SK-N-SH (cell line): ENCODE measurements at regions not wholly inside any gene's neighbourhood (a gene's known extent, or its start where the extent isn't known, plus 50 kb on each side); places are given as distances from the start of the nearest gene placed in this dataset.

ENCODE experiments used
- CHD2 ChIP-seq: fragments of 150-350 bp; IDR thresholded peaks from 2 replicates; pipeline ENCODE4 v1.6.1; 2018; ENCODE audit warnings: low read length; ENCODE audit not compliant: partially characterized antibody
- CTCF ChIP-seq: fragments of 200-600 bp; sonication (generic); IDR thresholded peaks from 2 replicates; pipeline ENCODE4 v1.6.1; 2017; ENCODE audit warnings: antibody characterized with exemption, mild to moderate bottlenecking, moderate library complexity
- EP300 ChIP-seq, 2 experiments: IDR thresholded peaks; 2 replicates each; pipeline versions ENCODE4 v1.4.0 to v1.6.1; 2012; ENCODE audit warnings: borderline replicate concordance in 1 of 2, low read depth in 1 of 2, low read length in 1 of 2
- EZH2phosphoT487 ChIP-seq: fragments of 200-600 bp; sonication (generic); IDR thresholded peaks from 2 replicates; pipeline ENCODE4 v1.6.1; 2017; ENCODE audit warnings: low read depth, mixed run types, mild to moderate bottlenecking, antibody characterized with exemption, moderate library complexity, borderline replicate concordance
- FOXJ3 ChIP-seq: sonication (generic); formaldehyde crosslinking; IDR thresholded peaks from 2 replicates; pipeline ENCODE4 v1.5.1; 2020; ENCODE audit warnings: mild to moderate bottlenecking, missing genetic modification reagents
- GABPA ChIP-seq: IDR thresholded peaks from 2 replicates; pipeline ENCODE4 v1.4.0; 2012; ENCODE audit warnings: low read depth, mild to moderate bottlenecking
- MAX ChIP-seq: IDR thresholded peaks from 2 replicates; pipeline ENCODE4 v1.4.0; 2012; ENCODE audit warnings: low read depth
- PBX3 ChIP-seq: IDR thresholded peaks from 2 replicates; pipeline ENCODE4; 2012
- POLR2AphosphoS5 ChIP-seq: IDR thresholded peaks from 2 replicates; pipeline ENCODE4 v1.6.1; 2012; ENCODE audit warnings: low read depth, low read length
- RXRA ChIP-seq: IDR thresholded peaks from 2 replicates; pipeline ENCODE4 v1.4.0; 2012; ENCODE audit warnings: low read depth, mild to moderate bottlenecking, borderline replicate concordance
- SIN3A ChIP-seq: IDR thresholded peaks from 2 replicates; pipeline ENCODE4 v1.6.1; 2012; ENCODE audit warnings: low read depth, mild to moderate bottlenecking, low read length, moderate library complexity, borderline replicate concordance
- SMC3 ChIP-seq: IDR thresholded peaks from 2 replicates; pipeline ENCODE4 v1.6.1; 2012; ENCODE audit warnings: low read depth, low read length, improper control_type of control experiment
- TAF1 ChIP-seq: IDR thresholded peaks from 2 replicates; pipeline ENCODE4 v1.6.1; 2012; ENCODE audit warnings: low read depth, mild to moderate bottlenecking, low read length, moderate library complexity, borderline replicate concordance
- TEAD4 ChIP-seq: IDR thresholded peaks from 2 replicates; pipeline ENCODE4 v1.4.0; 2012; ENCODE audit warnings: mild to moderate bottlenecking, borderline replicate concordance; ENCODE audit not compliant: insufficient read depth

GRCh38 chr11:112388496-112388895, 127.8 kb upstream of the PLET1 start:
- TF ChIP-seq CTCF = no peak
- TF ChIP-seq GABPA = no peak
- TF ChIP-seq SIN3A = no peak
- TF ChIP-seq TAF1 = no peak
- no peak for TF ChIP-seq RXRA
- no peak for TF ChIP-seq POLR2AphosphoS5
- no peak for TF ChIP-seq EZH2phosphoT487
- no peak for TF ChIP-seq MAX
- no peak for TF ChIP-seq FOXJ3 (CRISPR knock-in tag)
- no peak for TF ChIP-seq PBX3
- TF ChIP-seq EP300 (IDR thresholded peaks at IDR 0.05; ENCODE audit: borderline replicate concordance in 1 of 2, low read depth in 1 of 2, low read length in 1 of 2) = no peak
- no peak for TF ChIP-seq TEAD4
- TF ChIP-seq SMC3 = no peak
- TF ChIP-seq CHD2 = no peak
